Astrocyte of the cerebellum (primary cell): ENCODE measurements at regions not wholly inside any gene's neighbourhood (a gene's known extent, or its start where the extent isn't known, plus 50 kb on each side); places are given as distances from the start of the nearest gene placed in this dataset.

ENCODE experiments used
- DNase-seq: peaks from one replicate; pipeline ENCODE4 v3.0.0-alpha.2; 2011; ENCODE audit warnings: low read depth
- H3K4me3 ChIP-seq: 2 replicates; pipeline ENCODE4 v1.5.1; 2011; ENCODE audit warnings: mild to moderate bottlenecking, low read depth, low read length, moderate library complexity
- CTCF ChIP-seq: IDR thresholded peaks from 2 replicates; pipeline ENCODE4 v1.5.1; 2012; ENCODE audit warnings: low read length, low read depth, moderate library complexity, mild to moderate bottlenecking; ENCODE audit errors: missing control alignments
- in situ Hi-C: cut with HindIII; loops from 2 replicates; pipeline ENCODE4 v1.10.0; 2017; ENCODE audit warnings: low sequenced_read_pairs

- no peak overlapping the region for H3K4me3 ChIP-seq
- no peak for DNase-seq
- no peak for TF ChIP-seq CTCF
- in situ Hi-C loops: no loop called here
These were observed 392.2 kb downstream of the ETS1 start for GRCh38 chr11:128195057-128195751.

GRCh38 chr11:128194216-128194615, 393.1 kb downstream of the ETS1 start:
- no peak for DNase-seq
- H3K4me3 ChIP-seq: no peak overlapping the region
- in situ Hi-C loops: no loop called here
- TF ChIP-seq CTCF: no peak

GRCh38 chr11:128193615-128194014, 393.7 kb downstream of the ETS1 start:
- in situ Hi-C loops: no loop called here
- no peak for DNase-seq
- TF ChIP-seq CTCF: no peak
- H3K4me3 ChIP-seq: no peak overlapping the region

- TF ChIP-seq CTCF: no peak
- no peak overlapping the region for H3K4me3 ChIP-seq
- no peak for DNase-seq
- in situ Hi-C loops: no loop called here
These were observed 397.0 kb downstream of the ETS1 start for GRCh38 chr11:128190312-128190711.

GRCh38 chr11:128189823-128190222, 397.5 kb downstream of the ETS1 start:
- in situ Hi-C loops: loop anchor here (10.0 kb wide), 1 partner anchor 335 kb away; no protein-coding TSS in a partner anchor
- no peak overlapping the region for H3K4me3 ChIP-seq
- TF ChIP-seq CTCF: no peak
- no peak for DNase-seq

GRCh38 chr11:128188346-128189004, 398.9 kb downstream of the ETS1 start:
- no peak for DNase-seq
- no peak for TF ChIP-seq CTCF
- H3K4me3 ChIP-seq: no peak overlapping the region
- in situ Hi-C loops: loop anchor here (10.0 kb wide), 1 partner anchor 336 kb away; no protein-coding TSS in a partner anchor
